ENCODE measurements at regions not wholly inside any gene's neighbourhood (a gene's known extent, or its start where the extent isn't known, plus 50 kb on each side); places are given as distances from the start of the nearest gene placed in this dataset.
A peak's percentile ranks its signal among the peaks of the same experiment; 100 is the strongest.

DNA sequence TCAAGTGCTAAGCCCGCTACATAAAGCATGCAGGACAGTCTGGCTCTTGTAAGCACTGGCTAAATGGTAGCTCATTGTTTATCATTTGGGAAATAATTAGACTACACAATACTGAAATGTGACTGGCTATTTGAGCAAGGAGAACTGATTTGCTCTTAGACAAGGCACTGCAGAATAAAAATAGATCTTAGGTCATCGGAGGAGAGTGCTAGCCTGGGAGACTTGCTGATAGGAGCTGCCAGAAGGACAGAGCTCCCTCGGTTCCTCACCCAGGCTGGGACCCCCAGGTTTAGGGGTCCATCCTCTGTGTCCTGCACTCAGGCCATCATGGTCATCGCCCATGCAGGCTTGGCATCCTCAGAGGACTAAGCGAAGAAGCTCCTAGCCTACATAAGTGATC lies 184.4 kb upstream of the NCAM1 start:
- TF ChIP-seq CTCF (IDR thresholded peaks at IDR 0.05; ENCODE audit: insufficient read depth, missing control alignments): no peak
- FAIRE-seq: no peak
- no peak for DNase-seq (ENCODE audit: insufficient read length, low spot score)

- DNase-seq (ENCODE audit: insufficient read length, low spot score): peak; percentile 48
- FAIRE-seq: no peak
- TF ChIP-seq CTCF (IDR thresholded peaks at IDR 0.05; ENCODE audit: insufficient read depth, missing control alignments): no peak
Observed at GRCh38 chr11:112777283-112777751, 183.9 kb upstream of the NCAM1 start.

GRCh38 chr11:112778091-112778876 lies 182.9 kb upstream of the NCAM1 start:
- peak; percentile 47 for DNase-seq (ENCODE audit: insufficient read length, low spot score)
- no peak for FAIRE-seq
- TF ChIP-seq CTCF (IDR thresholded peaks at IDR 0.05; ENCODE audit: insufficient read depth, missing control alignments): no peak

DNA sequence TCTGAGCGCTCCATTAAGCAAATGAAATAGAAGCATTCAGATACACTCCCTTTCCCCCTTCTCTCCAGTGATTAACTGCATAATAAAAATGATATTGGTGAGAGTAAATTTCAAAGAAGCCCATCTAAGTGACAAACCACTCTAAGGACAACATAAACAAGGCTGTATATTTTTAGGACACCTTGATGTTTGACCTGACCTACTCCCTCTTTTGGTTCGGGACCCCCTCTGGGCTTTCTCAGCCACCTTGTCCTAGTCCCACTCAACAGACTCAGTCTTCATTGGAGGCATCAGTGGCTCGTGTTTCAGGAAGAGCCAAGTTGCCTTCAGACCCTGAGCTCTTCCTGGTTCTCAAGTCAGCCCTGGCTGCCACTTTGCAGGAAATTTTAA lies 182.3 kb upstream of the NCAM1 start:
- no peak for FAIRE-seq

DNA sequence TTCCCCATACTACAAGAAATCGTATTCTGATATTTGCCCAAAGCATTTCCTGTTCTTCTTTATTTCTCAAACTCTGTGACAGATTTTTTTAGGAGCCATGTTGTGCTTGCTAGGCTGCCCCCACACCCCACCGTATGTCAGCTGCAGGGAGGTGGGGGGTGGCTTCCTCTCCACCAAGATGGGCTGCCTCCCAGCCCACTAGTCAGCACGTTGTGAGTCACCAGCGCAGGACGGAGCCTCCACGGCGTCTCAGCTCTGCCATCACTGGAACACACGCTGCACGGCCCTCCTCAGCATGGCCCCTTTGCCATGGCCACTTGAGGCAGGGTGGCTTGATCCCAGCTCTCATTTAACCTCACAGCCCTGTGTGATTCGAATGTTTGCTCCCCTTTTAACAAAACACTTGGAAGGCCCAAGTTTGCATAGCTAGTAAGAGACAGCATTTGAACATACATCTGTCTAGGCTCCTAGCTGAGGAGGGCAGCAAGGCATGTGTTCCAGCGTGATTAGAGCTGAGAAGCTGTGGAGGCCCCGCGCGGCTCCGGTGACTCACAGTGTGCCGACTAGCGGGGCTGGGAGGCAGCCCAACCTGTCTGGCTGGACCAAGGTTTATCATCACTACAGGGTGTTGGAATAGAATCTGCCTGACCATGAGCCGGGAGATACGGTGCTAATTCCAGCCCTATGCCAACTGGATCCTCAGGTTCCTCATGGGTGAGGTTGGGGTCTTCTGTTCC lies 180.7 kb upstream of the NCAM1 start:
- TF ChIP-seq CTCF (IDR thresholded peaks at IDR 0.05; ENCODE audit: insufficient read depth, missing control alignments): no peak
- DNase-seq (ENCODE audit: insufficient read length, low spot score) (no peak), FAIRE-seq (no peak)

More for the DNA sequence above, 182.3 kb upstream of the NCAM1 start:
- no peak for TF ChIP-seq CTCF (IDR thresholded peaks at IDR 0.05; ENCODE audit: insufficient read depth, missing control alignments)
- DNase-seq (ENCODE audit: insufficient read length, low spot score): no peak

- DNase-seq (ENCODE audit: insufficient read length, low spot score) (no peak), FAIRE-seq (no peak)
- no peak for TF ChIP-seq CTCF (IDR thresholded peaks at IDR 0.05; ENCODE audit: insufficient read depth, missing control alignments)
Observed at GRCh38 chr11:112783945-112784322, 177.3 kb upstream of the NCAM1 start.

Data from D721Med (cell line).